Putamen (tissue), 1 donor: ENCODE measurements at regions not wholly inside any gene's neighbourhood (a gene's known extent, or its start where the extent isn't known, plus 50 kb on each side); places are given as distances from the start of the nearest gene placed in this dataset.

Experiments
- DNase-seq: peaks from one replicate; pipeline ENCODE4 v3.0.0-alpha.2; 2016; ENCODE audit warnings: low spot score

DNA sequence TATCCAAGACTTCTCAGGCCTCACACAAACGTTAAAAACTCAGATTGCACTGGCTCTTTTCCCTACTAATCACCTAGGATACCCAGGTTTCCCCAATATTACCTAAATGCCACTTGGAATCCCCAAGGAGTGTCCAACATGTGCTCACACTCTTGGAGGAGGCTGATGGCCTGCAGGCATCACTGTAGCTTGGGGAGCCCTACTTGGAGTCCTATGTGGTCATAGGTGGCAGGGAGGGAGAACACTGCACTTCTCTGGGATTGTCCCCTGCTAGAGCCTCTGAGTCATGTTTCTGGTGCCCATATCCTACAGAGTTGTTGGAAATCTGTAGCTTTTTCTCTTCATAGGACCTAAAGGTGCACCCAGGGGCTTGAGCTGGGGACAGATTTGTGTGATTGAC is 433.7 kb downstream of the ARHGEF28 start:
- DNase-seq: no peak

DNA sequence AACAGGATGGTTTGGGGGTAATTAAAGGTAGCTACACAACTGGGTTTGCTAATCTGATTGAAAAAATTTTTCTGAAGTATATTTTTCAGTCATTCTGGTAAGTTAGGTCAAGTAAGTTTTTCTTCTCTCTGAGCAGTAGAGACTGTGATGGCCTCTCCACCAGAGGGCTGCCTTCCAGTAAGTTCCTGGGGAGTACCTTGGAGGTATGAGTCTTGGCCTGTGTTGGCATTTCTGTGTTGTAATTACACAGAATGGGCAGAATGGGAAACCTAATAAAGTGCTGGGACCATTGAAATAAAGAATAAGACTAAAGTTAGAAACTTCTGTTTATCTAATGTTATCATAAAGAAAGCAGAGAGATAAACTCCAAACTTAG is 430.8 kb downstream of the ARHGEF28 start:
- no peak for DNase-seq

DNA sequence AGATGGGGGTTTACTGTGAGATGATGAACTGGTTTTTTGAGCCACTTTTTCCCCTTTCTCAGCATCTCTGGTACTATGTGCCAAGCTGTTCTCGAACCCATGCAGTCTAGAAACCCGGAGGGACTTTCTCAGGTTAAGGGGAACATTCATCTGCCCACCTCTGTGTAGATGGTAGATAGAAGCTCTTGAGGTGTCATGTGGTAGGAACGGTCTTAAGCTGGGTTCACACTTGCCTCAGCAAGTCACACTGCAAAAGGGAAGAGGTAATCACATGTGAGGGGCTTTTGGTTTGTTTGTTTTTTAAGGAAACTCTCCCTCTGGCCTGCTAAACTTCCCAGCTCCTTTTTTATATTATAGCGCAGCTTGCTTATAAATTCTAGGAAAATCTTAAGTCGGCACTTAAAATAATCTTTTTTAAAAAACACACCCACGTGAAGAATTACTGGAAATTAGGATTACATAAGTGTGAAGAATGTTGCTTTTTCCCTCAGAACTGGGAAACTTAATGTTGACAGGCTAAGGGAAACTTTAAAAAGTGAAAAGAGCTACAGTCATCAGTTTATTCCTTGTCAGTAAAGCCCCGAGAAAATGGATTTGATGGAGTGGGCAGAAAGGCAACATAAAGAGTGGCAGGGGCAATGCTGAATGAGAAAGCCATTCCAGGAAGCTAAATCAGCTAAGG is 430.3 kb downstream of the ARHGEF28 start:
- peak; percentile 47 for DNase-seq

DNA sequence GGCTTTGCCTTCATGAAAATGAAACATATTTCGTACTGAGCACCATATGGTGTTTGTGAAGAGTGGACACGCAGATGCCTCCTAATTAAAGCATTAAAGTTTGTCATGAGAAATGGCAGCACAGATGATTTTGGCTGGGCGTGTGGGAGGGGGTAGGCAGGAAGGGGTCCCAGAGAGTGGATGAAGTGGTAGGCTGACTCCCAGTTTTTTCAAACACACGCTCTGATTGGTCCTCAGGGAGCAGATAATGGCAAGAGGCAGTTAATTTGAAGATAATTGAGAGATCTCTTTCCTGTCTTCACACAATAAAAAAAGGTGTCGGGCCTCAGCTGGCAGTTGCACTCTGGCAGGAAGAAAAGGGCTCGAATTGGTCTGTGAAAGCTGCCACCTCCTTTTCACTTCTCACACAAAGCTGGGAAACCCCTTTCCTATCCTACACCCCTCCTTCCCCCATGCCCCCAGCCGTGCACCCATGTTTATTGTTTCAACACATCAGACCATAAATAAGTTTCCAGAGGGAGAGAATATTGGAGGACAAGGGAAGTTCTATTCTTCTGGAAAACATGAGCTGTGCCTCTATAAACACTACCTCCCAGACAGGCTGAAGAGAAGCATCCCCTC is 429.6 kb downstream of the ARHGEF28 start:
- no peak for DNase-seq

DNA sequence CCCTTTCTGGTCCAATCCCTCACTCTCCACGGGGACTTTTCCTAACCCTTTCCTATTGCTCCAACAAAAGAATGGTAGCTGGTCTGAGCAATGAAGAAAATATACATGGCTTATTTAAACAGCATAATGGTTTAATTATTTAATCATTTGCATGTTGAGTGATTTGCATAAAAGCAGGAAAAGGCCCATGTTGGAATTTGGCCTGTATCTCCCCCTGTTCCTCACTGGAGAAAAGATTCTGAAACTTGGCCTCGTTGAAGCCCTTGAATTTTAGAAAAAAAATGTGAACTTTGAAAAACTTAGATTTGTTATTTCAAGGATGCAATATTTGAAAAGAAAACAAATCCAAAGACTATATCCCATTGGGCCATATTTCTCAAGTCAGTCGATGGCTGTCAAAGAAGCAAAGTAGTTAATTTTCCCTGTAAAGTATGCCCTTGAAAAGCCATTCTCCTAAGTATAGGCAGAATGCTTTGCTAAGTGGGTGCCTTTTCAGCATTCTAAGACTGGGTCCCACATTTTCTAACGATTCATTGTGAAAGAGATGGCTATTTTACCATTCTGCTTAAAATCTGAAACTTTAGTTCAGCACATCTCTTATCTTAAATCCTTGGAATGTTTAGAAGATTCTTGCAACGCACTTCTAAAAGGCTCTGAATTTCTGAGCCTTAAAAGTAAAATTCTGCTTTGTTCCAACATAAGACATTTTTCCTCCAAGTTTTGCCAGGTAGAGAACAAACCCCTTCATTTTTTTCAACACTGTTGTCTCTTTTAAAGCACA is 428.8 kb downstream of the ARHGEF28 start:
- DNase-seq: no peak

DNA sequence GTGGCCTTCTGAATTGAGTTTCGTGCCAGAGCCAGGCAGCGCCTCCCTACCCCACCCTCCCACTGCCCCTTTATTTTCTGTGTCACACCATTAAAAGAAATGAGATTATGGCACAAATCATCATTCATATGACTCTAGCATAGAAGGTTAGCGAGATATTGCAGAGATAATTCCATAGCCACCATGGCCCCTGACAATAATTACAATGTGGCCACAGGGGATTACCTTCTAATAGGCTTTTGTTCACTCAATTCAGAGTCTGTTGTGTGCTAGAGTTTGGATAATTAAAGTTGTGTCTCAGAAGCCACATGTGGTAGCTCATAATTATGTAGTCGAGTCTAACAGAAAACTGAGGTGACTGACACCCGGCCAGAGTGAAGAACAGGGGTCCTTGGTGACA is 428.1 kb downstream of the ARHGEF28 start:
- no peak for DNase-seq

DNA sequence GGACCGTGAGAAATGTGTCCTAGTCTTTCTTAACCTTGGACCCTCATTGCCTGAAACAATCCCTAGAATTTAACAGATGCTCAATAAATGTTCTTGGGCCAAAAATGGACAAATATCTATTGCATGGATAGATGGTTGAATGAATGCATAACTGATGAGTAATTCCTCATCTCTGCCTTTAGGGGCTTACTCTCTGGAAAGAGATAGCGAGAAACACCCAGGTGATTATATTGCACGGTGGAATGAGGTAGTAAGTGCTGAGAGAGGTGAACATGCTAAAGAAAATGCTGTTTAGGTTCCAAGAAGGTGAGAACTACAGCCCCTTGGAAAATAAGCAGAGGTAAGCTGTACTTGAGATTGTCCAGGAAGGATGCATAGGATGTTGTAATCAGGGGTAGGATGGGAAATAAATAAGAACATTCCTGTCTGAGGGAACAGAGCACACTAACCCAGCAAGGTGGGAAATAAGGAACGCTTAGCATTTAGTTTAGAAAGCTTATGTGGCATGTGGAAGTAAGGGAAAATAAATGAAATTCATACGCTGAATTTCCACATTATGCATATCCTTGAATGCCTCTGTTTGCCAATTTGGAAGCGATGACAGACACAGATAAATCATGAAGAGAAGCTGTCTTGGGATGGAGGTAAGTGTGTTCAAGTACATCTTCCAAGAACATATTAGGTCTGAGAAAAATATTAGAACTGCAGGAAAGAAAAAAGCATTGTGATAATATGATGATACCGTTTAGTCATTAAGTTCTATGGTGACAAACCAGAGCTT is 426.6 kb downstream of the ARHGEF28 start:
- DNase-seq: no peak

DNA sequence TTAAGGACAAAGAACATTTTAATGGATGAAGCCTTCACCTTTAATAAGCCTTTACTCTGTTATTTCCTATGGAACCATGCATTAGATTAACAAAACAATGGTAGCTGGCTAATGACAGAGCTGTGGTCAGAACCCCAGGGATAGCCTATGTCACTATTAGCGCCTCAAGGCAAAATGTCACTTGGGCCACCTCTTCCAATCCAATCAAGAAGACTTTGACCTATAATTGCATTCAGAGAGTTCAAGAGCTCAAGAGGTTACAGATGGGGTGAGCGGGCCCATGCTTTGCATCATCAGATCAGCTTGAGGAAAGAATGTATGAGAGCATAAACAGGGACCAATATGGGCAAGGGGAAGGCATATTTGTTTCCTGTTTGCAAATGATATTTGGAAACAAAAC is 425.1 kb downstream of the ARHGEF28 start:
- no peak for DNase-seq

DNA sequence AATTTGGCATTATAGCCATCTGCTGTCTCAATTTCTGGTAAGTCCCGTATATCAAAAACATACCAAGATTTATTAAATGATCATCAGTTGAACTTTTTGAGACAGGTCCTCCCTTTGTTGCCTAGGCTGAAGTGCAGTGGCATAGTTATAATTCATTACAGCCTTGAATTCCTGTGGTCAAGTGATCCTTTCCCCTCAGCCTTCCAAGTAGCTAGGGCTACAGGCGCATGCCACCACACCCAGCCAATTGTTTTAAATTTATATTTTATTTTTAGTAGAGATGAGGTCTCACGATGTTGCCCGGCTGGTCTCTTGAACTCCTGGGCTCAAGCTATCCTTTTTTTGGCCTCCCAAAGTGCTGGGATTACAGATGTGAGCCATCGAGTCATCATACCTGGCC is 418.9 kb downstream of the ARHGEF28 start:
- DNase-seq: no peak

DNA sequence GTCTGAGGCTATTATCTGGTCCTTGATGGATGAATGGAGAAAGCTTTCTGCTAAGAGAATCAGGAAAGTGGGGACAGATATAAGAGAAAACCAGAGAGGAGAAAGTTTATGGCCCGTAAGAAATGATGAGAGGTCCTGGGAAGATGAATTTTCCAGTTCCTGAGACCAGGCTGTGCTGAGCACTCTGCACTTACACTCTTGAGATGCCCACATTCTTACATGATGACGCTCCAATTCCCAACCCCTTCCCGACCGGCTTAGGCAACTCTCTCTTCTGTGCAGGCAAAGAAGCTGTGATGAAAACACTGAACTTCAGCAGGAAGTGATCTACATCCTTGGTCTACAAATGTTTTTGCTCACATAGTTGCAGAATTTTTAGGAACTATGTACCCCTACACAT is 417.0 kb downstream of the ARHGEF28 start:
- DNase-seq: no peak

DNA sequence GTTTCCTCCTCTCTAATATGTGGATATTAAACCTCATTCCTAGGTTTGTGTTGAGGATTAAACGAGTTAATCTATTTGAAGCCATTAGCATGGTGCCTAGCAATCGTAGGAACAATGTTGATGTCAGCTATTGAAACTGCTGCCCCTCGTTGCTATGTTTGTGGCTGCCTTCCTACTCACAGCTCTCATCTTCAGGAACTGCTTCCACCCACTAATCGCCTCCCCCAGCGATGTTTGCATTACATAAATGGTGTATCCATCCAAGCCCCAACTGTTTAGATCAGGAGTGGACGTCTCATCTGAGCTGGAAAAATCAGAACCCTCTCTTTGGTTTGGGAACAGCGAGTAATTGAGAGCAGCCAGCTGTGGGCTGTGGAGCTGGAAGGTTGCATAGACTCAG is 416.6 kb downstream of the ARHGEF28 start:
- no peak for DNase-seq

DNA sequence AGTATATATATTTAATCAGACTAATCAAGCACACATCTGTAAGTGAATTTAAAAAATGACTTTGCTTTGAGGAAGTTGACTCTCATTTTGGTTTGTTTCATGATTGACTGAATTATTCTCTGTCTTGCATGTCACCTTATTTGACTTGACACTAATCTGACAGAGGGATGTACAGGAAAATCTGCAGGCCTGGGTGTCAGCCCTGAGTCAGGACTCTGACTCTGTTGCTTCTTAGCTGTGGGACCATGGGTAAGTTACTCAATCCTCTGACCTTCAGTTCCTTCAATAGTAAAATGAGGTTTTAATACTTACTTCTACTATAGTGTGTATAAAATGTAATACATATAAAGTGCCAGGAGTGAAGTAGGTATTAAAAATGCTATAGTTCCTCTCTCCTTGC is 415.9 kb downstream of the ARHGEF28 start:
- DNase-seq: no peak

DNA sequence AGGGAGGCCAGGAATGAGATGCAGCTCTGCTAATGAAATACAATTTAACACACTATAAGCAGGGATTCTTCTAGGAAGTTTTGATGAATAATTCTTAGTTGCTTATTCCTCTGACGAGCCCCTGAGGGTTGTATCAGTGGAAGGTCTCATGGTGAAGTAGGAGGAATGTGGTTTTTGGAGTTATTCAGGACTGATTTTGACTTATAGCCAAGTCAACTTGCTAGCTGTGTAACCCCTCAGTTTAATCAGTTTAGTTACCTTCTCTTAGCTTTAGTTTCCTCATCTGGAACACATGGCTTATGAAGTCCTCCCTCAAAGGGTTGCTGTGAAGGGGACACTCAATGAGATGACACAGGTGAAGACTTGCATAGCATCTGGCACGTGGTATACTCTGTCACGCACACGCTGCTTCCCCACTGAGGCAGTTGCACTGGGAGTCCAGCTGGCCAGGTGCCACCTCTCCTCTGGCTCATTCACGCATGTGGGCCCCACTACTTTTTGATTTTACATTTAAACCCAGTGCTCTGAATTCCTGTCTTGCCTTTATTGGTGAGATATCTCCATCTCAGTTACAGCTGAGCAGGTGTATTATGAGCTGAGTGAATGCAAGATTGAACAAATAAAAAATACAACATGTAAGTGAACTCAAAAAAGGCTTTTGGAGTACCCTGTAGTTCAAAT is 415.0 kb downstream of the ARHGEF28 start:
- DNase-seq: no peak

DNA sequence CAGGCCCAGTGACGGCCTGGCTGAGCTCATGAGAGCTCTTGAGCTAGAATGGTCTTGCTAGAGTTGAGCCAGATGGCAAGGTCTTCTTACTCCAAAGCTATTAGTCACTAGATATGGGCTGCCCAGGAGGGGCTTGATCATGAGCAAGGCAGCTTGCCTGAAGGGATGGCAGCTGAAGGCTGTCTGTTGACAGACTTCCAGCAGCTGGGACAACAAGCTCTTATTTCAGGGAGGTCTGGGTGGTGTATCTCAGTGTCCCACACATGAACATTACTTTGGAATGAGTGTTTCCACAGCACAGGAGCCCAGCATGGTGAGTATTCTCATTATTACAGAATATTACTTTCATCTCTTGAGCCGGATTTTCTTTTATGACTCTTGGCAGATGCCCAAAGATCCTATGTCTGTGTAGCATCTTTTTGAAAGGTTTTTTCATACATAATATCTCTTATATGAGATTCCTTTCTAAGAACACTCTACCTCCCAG is 414.1 kb downstream of the ARHGEF28 start:
- no peak for DNase-seq

DNA sequence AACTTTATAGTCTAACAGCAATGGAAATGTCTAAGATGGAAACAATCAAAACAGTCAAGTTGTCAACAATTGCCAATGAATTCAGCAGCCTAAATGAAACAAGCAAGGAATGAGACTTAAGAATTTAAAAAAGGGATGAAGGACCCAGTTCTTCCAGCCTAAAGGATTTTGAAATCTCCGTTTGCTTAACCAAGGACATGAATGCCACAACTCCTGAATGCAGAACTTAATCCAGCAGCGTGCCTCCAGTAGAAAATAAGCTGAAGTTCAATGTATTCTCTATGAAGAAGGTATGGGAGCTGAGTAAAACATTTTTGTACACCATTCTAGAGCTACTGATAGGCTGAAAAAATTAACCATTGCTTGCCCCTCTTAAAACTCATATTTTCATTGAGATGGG is 411.3 kb downstream of the ARHGEF28 start:
- no peak for DNase-seq

DNA sequence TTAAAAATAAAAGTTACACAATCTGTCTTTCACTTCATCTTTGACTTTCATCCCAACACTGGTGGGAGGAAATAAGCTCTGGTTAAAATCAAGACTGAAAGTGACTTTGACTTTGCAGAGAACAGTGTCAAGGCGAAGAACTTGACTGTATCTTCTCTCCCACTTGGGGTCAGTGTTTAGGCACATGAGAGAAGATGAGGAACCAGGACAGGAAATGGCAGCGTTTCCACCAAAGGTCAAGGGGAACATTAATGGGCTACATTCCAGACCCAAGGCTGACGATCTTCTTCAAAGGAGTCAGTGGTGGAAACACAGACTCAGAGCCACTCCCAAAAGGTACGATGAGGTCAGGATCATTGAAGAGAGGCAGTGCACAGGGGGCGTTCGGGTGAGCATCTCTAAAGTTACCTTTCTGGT is 409.5 kb downstream of the ARHGEF28 start:
- peak; percentile 78 for DNase-seq

DNA sequence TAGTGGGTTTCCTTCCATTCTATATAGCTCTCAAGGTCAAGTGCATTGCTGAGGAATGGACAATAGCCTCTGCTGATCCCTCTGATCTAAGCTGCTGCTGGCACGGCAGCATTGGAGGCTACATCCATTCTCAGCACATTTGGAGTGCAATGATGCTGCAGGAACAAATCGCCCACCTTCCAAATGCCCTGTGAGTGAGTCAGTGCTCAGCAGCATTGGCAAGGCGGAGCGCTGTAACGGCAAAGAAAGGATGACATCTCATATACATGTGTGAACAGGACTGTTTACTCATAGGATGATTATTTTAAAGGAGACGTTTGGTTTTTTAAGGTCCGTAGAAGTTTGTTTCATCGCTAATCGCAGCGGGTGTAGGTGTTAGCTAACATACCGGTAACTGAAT is 408.7 kb downstream of the ARHGEF28 start:
- peak; percentile 48 for DNase-seq

DNA sequence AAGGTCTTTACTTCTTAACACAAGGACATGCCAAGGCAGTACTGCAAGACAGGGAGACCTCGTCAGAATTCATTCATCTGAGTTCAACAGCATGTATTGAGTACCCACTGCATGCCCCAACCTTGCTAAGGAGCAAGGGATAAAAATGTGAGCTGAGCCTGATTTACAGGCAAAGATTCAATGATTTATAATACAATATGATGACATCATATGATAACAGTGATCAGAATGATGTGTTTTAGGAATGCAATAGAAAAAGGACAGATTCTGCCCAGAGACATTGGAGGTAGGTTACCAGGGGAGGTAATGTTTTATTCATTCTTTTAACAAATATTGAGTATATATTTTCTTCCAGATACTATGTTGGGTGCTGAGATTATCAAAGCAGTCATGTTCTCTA is 406.6 kb downstream of the ARHGEF28 start:
- DNase-seq: no peak

DNA sequence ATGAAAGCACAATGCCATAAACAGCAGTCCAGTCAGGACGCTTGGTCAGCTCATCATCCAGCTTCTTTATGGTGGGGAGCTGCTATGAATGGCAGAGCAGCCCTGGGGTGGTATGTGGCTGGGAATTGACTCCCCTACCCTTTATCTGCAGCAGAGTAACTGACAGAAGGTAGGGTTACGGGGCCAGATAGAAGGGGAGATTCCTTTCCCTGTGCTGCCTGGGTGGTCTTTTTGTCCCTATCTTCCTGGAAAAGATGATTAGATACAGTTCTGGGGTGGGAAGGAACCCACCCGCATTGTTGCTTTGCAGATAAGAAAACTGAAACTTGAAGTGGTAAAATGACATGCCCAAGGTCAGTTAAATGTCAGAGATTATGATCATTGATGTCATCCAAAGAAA is 405.5 kb downstream of the ARHGEF28 start:
- DNase-seq: no peak

DNA sequence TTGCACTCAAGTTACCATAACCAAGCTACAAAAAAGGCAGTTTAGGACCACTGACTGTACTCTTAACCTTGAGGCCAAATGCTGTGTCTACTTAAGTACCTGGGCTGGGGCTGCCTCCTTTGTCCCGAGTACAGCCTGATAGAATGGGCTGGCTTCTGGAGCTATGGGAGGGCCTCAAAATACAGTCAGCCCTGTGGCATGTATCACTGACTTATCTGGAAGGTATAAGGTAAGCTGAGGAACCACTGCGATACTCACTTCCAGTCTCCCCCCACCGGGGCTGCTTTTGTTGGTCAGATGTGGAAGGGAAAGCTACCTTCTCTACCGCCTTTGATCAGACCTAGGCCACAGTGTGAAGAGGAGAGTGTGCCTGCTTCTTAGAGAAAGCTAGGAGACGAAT is 404.8 kb downstream of the ARHGEF28 start:
- no peak for DNase-seq

DNA sequence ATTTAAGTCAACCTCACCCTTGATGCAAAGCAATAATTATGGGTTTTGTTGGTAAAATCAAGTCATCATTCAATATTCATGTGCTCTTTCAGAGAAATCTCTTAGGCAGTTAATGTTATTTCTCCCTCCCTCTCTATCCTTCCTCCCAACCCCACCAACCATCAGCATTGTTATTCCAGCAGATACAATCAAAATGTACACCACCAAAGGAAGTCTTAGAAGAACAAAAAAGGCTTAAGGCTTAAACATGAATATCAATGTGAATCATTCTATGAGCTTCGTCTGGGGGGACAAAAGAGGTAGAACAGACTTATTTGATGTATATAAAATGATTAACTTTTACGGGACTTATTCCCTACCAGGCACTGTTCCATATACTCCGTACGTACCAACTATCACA is 404.4 kb downstream of the ARHGEF28 start:
- no peak for DNase-seq

DNA sequence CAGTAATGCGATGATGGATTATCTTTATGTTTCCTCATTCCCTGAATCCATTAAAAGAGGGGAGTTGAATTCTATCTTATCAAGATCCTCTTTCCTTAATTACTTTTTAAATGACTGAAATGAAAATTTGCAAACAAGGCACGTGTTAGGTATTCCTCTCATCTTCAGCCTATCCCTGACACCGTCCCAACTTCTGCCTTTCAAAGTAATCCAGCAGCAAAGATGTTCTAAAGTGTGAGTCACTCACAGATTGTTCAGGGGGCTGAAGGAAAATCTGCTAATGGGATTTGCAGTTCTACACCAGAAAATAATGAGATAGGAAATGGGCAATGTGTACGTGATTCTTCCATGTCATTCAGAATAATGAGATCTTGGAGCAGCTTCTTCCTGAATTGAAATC is 403.0 kb downstream of the ARHGEF28 start:
- no peak for DNase-seq
